ENCODE measurements at regions not wholly inside any gene's neighbourhood (a gene's known extent, or its start where the extent isn't known, plus 50 kb on each side); places are given as distances from the start of the nearest gene placed in this dataset.

GRCh38 chr6:50457351-50457750 lies 256.0 kb upstream of the TFAP2D start:
- H3K4me3 ChIP-seq (ENCODE audit: low read depth, low read length) = no peak overlapping the region
- no peaks in the 10 kb centered on the region for H3K36me3 ChIP-seq
- no peak for TF ChIP-seq CTCF (IDR thresholded peaks at IDR 0.05; ENCODE audit: low read depth, low read length)
- no peak for DNase-seq
- no peaks in the 10 kb centered on the region; the same call in 1 of the 2 replicates for H3K27me3 ChIP-seq
- no peaks in the 10 kb centered on the region for H3K4me1 ChIP-seq
- H3K9me3 ChIP-seq = no peaks in the 10 kb centered on the region

GRCh38 chr6:50461696-50462095 lies 251.6 kb upstream of the TFAP2D start:
- Histone ChIP-seq H3K27me3 (no peaks in the 10 kb centered on the region; the same call in 1 of the 2 replicates), H3K4me1 (no peaks in the 10 kb centered on the region), H3K36me3 (no peaks in the 10 kb centered on the region), H3K4me3 (ENCODE audit: low read depth, low read length) (no peak overlapping the region), H3K9me3 (no peaks in the 10 kb centered on the region)
- DNase-seq = no peak
- TF ChIP-seq CTCF (IDR thresholded peaks at IDR 0.05; ENCODE audit: low read depth, low read length) = no peak

- no peak for DNase-seq
- Histone ChIP-seq H3K4me3 (ENCODE audit: low read depth, low read length) (no peak overlapping the region), H3K9me3 (no peaks in the 10 kb centered on the region), H3K27me3 (no peaks in the 10 kb centered on the region; the same call in 1 of the 2 replicates), H3K4me1 (no peaks in the 10 kb centered on the region), H3K36me3 (no peaks in the 10 kb centered on the region)
- TF ChIP-seq CTCF (IDR thresholded peaks at IDR 0.05; ENCODE audit: low read depth, low read length) = no peak
Measured at GRCh38 chr6:50463931-50464330, 249.4 kb upstream of the TFAP2D start.

- TF ChIP-seq CTCF (IDR thresholded peaks at IDR 0.05; ENCODE audit: low read depth, low read length) = no peak
- Histone ChIP-seq H3K4me3 (ENCODE audit: low read depth, low read length) (no peak overlapping the region), H3K4me1 (no peaks in the 10 kb centered on the region), H3K27me3 (no peaks in the 10 kb centered on the region), H3K9me3 (no peaks in the 10 kb centered on the region), H3K36me3 (no peaks in the 10 kb centered on the region)
- no peak for DNase-seq
Measured at GRCh38 chr6:50467931-50468330, 245.4 kb upstream of the TFAP2D start.

- Histone ChIP-seq H3K4me1 (no peaks in the 10 kb centered on the region), H3K4me3 (ENCODE audit: low read depth, low read length) (no peak overlapping the region), H3K9me3 (no peaks in the 10 kb centered on the region), H3K27me3 (no peaks in the 10 kb centered on the region), H3K36me3 (no peaks in the 10 kb centered on the region)
- DNase-seq = no peak
- TF ChIP-seq CTCF (IDR thresholded peaks at IDR 0.05; ENCODE audit: low read depth, low read length) = no peak
Measured at GRCh38 chr6:50471041-50471440, 242.3 kb upstream of the TFAP2D start.

GRCh38 chr6:50510361-50510760 lies 203.0 kb upstream of the TFAP2D start:
- Histone ChIP-seq H3K36me3 (no peaks in the 10 kb centered on the region), H3K4me3 (ENCODE audit: low read depth, low read length) (no peak overlapping the region), H3K9me3 (no peaks in the 10 kb centered on the region), H3K27me3 (no peaks in the 10 kb centered on the region), H3K4me1 (no peaks in the 10 kb centered on the region)
- DNase-seq = no peak
- TF ChIP-seq CTCF (IDR thresholded peaks at IDR 0.05; ENCODE audit: low read depth, low read length) = no peak

Data from BE2C (cell line).